NCI-H510A treated with DMSO at 0.1 percent for 48 hours (cell line): ENCODE measurements at regions not wholly inside any gene's neighbourhood (a gene's known extent, or its start where the extent isn't known, plus 50 kb on each side); places are given as distances from the start of the nearest gene placed in this dataset.

Experiments
- DNase-seq: peaks from one replicate; lab custom pipeline; 2025; lab: John Stamatoyannopoulos, UW

- no peak for DNase-seq
Measured at GRCh38 chrX:6906608-6907007, 240.9 kb upstream of the STS start.

- no peak for DNase-seq
Measured at GRCh38 chrX:6904156-6904555, 243.4 kb upstream of the STS start.

GRCh38 chrX:6898371-6898770 lies 249.1 kb upstream of the STS start:
- no peak for DNase-seq

GRCh38 chrX:6891404-6891803 lies 256.1 kb upstream of the STS start:
- DNase-seq: no peak

GRCh38 chrX:6890544-6891261 lies 256.8 kb upstream of the STS start:
- no peak for DNase-seq

- DNase-seq: peak; percentile 49
Measured at GRCh38 chrX:6885909-6886308, 261.6 kb upstream of the STS start.

GRCh38 chrX:6885396-6885795 lies 262.1 kb upstream of the STS start:
- DNase-seq: no peak

GRCh38 chrX:6861456-6861855 lies 286.1 kb upstream of the STS start:
- DNase-seq: no peak

GRCh38 chrX:6857749-6858148 lies 289.8 kb upstream of the STS start:
- no peak for DNase-seq

- DNase-seq: no peak
Measured at GRCh38 chrX:6856471-6856870, 291.0 kb upstream of the STS start.

GRCh38 chrX:6852869-6853268 lies 294.6 kb upstream of the STS start:
- DNase-seq: peak; percentile 7

GRCh38 chrX:6852121-6852520 lies 295.4 kb upstream of the STS start:
- no peak for DNase-seq

- no peak for DNase-seq
Measured at GRCh38 chrX:6851140-6851539, 296.4 kb upstream of the STS start.

- DNase-seq: no peak
Measured at GRCh38 chrX:6849716-6850414, 297.6 kb upstream of the STS start.

- no peak for DNase-seq
Measured at GRCh38 chrX:6832619-6833018, 297.7 kb upstream of the VCX3A start.

GRCh38 chrX:6826856-6827255 lies 291.9 kb upstream of the VCX3A start:
- DNase-seq: no peak

GRCh38 chrX:6821730-6822129 lies 286.8 kb upstream of the VCX3A start:
- DNase-seq: no peak

GRCh38 chrX:6813836-6814370 lies 279.0 kb upstream of the VCX3A start:
- DNase-seq: no peak

- no peak for DNase-seq
Measured at GRCh38 chrX:6812087-6812486, 277.2 kb upstream of the VCX3A start.

GRCh38 chrX:6810776-6811175 lies 275.9 kb upstream of the VCX3A start:
- no peak for DNase-seq

GRCh38 chrX:6803607-6804006 lies 268.7 kb upstream of the VCX3A start:
- DNase-seq: no peak

GRCh38 chrX:6793000-6793399 lies 258.1 kb upstream of the VCX3A start:
- DNase-seq: no peak

- no peak for DNase-seq
Measured at GRCh38 chrX:6783912-6784311, 249.0 kb upstream of the VCX3A start.

- DNase-seq: no peak
Measured at GRCh38 chrX:6782831-6783230, 247.9 kb upstream of the VCX3A start.
